HepG2 (cell line): ENCODE measurements at regions not wholly inside any gene's neighbourhood (a gene's known extent, or its start where the extent isn't known, plus 50 kb on each side); places are given as distances from the start of the nearest gene placed in this dataset.

Source experiments
- ATAC-seq: fragments of 200-7000 bp; cut with Tn5 transposase; 3 replicates; pipeline ENCODE4 v1.9.1; 2020; ENCODE audit warnings: mild to moderate bottlenecking, moderate library complexity
- BruUV-seq: library from RNA; stranded (reverse); fragments of 400-500 nt; replicated peaks from 2 replicates; lab custom pipeline; 2021; lab: Mats Ljungman, UMichigan
- CTCF ChIA-PET: fragments of 300-600 bp; formaldehyde crosslinking; extraction: SDS; loops from one replicate; lab custom pipeline; 2021; ENCODE audit warnings: low total read pairs, inconsistent platforms, low intra/inter-chr PET ratio; lab: Yijun Ruan, JAX
- POLR2A ChIA-PET: fragments of 350-600 bp; sonication (Branson Sonifier 250); formaldehyde crosslinking; loops from one replicate; lab custom pipeline; 2020; ENCODE audit warnings: antibody characterized with exemption, inconsistent platforms; lab: Yijun Ruan, JAX
- DNase-seq: peaks from one replicate; pipeline ENCODE4 v3.0.0-alpha.2; 2015; ENCODE audit warnings: low spot score
- FAIRE-seq: peaks from 3 replicates; lab custom pipeline; 2011; peaks lifted over from hg19 to GRCh38; lab: Jason Lieb, UNC
- H2AFZ ChIP-seq: one replicate; pipeline ENCODE4 v1.6.1; 2011; ENCODE audit warnings: low read length, inconsistent platforms
- H3K27ac ChIP-seq: fragments of 300-600 bp; 3 replicates; pipeline ENCODE4 v1.8.0; 2011; ENCODE audit warnings: mixed run types, mild to moderate bottlenecking, mixed read lengths, low read length, inconsistent platforms; ENCODE audit not compliant: insufficient read depth; ENCODE audit errors: extremely low read length
- H3K27me3 ChIP-seq, 2 experiments: fragments of 200-600 bp in 1 of 2; 2 replicates in 1 of 2; 3 replicates in 1 of 2; pipeline versions ENCODE4 v1.6.0 to v1.8.0; 2011; ENCODE audit warnings: low read length in 2 of 2, mild to moderate bottlenecking in 2 of 2, moderate library complexity in 2 of 2, inconsistent platforms in 1 of 2; ENCODE audit not compliant: insufficient read depth in 2 of 2, control insufficient read depth in 1 of 2
- H3K36me3 ChIP-seq, 2 experiments: fragments of 200-600 bp in 1 of 2; replicated peaks in 1 of 2; 2 replicates in 1 of 2; 3 replicates in 1 of 2; pipeline versions ENCODE4 v1.5.1 to v1.8.0; 2011; ENCODE audit warnings: low read length in 2 of 2, inconsistent platforms in 1 of 2; ENCODE audit not compliant: insufficient read depth in 2 of 2, control insufficient read depth in 1 of 2
- H3K4me1 ChIP-seq: 2 replicates; pipeline ENCODE4 v1.5.1; 2012; ENCODE audit warnings: low read length, inconsistent platforms; ENCODE audit not compliant: insufficient read depth
- H3K4me2 ChIP-seq: 2 replicates; pipeline ENCODE4 v1.6.0; 2011; ENCODE audit warnings: low read depth, low read length, inconsistent platforms
- H3K4me3 ChIP-seq, 3 experiments: fragments of 200-600 bp in 1 of 3; sonication (generic), shearing (Covaris generic) in 1 of 3; replicated peaks in 1 of 3; 2 replicates each; pipeline ENCODE4 v1.5.1; 2011 to 2016; ENCODE audit warnings: low read length in 3 of 3, inconsistent platforms in 2 of 3, low read depth in 2 of 3, mild to moderate bottlenecking in 2 of 3, control low read depth in 1 of 3, mixed read lengths in 1 of 3; ENCODE audit not compliant: insufficient read depth in 1 of 3
- H3K79me2 ChIP-seq: one replicate; pipeline ENCODE4 v1.6.1; 2011; ENCODE audit warnings: low read length, inconsistent platforms; ENCODE audit not compliant: insufficient read depth
- H3K9ac ChIP-seq: 2 replicates; pipeline ENCODE4 v1.6.0; 2011; ENCODE audit warnings: mild to moderate bottlenecking, low read depth, low read length, inconsistent platforms; ENCODE audit not compliant: insufficient read depth
- H3K9me3 ChIP-seq: 2 replicates; pipeline ENCODE4 v1.5.1; 2012; ENCODE audit warnings: mild to moderate bottlenecking, low read length
- H4K20me1 ChIP-seq: 2 replicates; pipeline ENCODE4 v1.6.0; 2011; ENCODE audit warnings: inconsistent platforms, mild to moderate bottlenecking, low read length, moderate library complexity; ENCODE audit not compliant: insufficient read depth
- RFXANK ChIP-seq: IDR thresholded peaks from 2 replicates; pipeline ENCODE4 v1.6.1; 2016
- SMAD9 ChIP-seq: sonication (generic); formaldehyde crosslinking; IDR thresholded peaks from 2 replicates; pipeline ENCODE4 v1.5.1; 2020; ENCODE audit warnings: mild to moderate bottlenecking, missing genetic modification reagents
- SOX13 ChIP-seq, 3 experiments: fragments of 450-650 bp in 1 of 3; sonication (generic) in 1 of 3; formaldehyde crosslinking in 1 of 3; IDR thresholded peaks in 2 of 3; conservative IDR thresholded peaks in 1 of 3; 2 replicates each; pipeline versions ENCODE4 v1.5.0 to v1.6.1; 2016 to 2020; ENCODE audit warnings: antibody characterized with exemption in 1 of 3, mild to moderate bottlenecking in 1 of 3, missing compliant biosample characterization in 1 of 3, missing genetic modification reagents in 1 of 3, moderate library complexity in 1 of 3
- SP1 ChIP-seq, 2 experiments: fragments of 450-650 bp in 1 of 2; sonication (generic) in 1 of 2; formaldehyde crosslinking in 1 of 2; IDR thresholded peaks; 2 replicates each; pipeline versions ENCODE4 v1.4.0 to v1.6.1; 2016 to 2020; ENCODE audit warnings: missing genetic modification reagents in 1 of 2
- THYN1 ChIP-seq: sonication (generic); formaldehyde crosslinking; IDR thresholded peaks from 2 replicates; pipeline ENCODE4 v1.8.1; 2023; ENCODE audit warnings: low read depth, mild to moderate bottlenecking, moderate library complexity, missing genetic modification reagents, borderline replicate concordance
- TSC22D2 ChIP-seq: sonication (generic); formaldehyde crosslinking; IDR thresholded peaks from 2 replicates; pipeline ENCODE4 v1.5.1; 2020; ENCODE audit warnings: missing genetic modification reagents, mild to moderate bottlenecking, borderline replicate concordance
- ZEB1 ChIP-seq: IDR thresholded peaks from 2 replicates; pipeline ENCODE4 v1.6.1; 2012; ENCODE audit warnings: mild to moderate bottlenecking, low read depth, inconsistent platforms; ENCODE audit not compliant: insufficient replicate concordance
- ZNF160 ChIP-seq: sonication (generic); formaldehyde crosslinking; IDR thresholded peaks from 2 replicates; pipeline ENCODE4 v1.8.0; 2022; ENCODE audit warnings: mild to moderate bottlenecking, inconsistent platforms, missing genetic modification reagents
- ZNF207 ChIP-seq: fragments of 450-650 bp; IDR thresholded peaks from 2 replicates; pipeline ENCODE4 v1.6.1; 2016; ENCODE audit warnings: antibody characterized with exemption, borderline replicate concordance
- ZNF367 ChIP-seq: sonication (generic); formaldehyde crosslinking; IDR thresholded peaks from 2 replicates; pipeline ENCODE4 v1.4.0; 2020; ENCODE audit warnings: missing genetic modification reagents, borderline replicate concordance
- ZNF510 ChIP-seq: sonication (generic); formaldehyde crosslinking; IDR thresholded peaks from 2 replicates; pipeline ENCODE4 v1.4.0; 2020; ENCODE audit warnings: low read depth, mild to moderate bottlenecking, missing genetic modification reagents
- ZNF597 ChIP-seq: sonication (generic); formaldehyde crosslinking; IDR thresholded peaks from 2 replicates; pipeline ENCODE4 v1.5.0; 2020; ENCODE audit warnings: missing genetic modification reagents
- ZNF784 ChIP-seq: sonication (generic); formaldehyde crosslinking; IDR thresholded peaks from 2 replicates; pipeline ENCODE4 v1.5.1; 2020; ENCODE audit warnings: missing genetic modification reagents, mild to moderate bottlenecking, borderline replicate concordance
- WGBS: methylation state at CpG from one replicate; pipeline ENCODE4 v1.1.6; 2017; ENCODE audit warnings: low lambda C conversion rate; 5-methylcytosine and 5-hydroxymethylcytosine counted together
- in situ Hi-C: cut with HindIII; loops from 2 replicates; pipeline ENCODE4 v1.10.0; 2017; ENCODE audit warnings: low pct_unique_long_range_greater_than_20kb; ENCODE audit not compliant: extremely low pct_ligation_motif_present
- intact Hi-C: fragments of 100-400 bp; cut with micrococcal nuclease; formaldehyde crosslinking; loops from one replicate; pipeline ENCODE4 v1.10.0; 2022; ENCODE audit not compliant: unreplicated experiment

- DNase-seq (no peak), FAIRE-seq (no peak), ATAC-seq (no peak)
- Histone ChIP-seq H3K9ac (no peak overlapping the region), H3K36me3 (no peaks in the 10 kb centered on the region), H3K9me3 (no peaks in the 10 kb centered on the region), H2AFZ (no peak overlapping the region), H3K79me2 (no peaks in the 10 kb centered on the region), H3K27ac (no peak overlapping the region), H3K4me3 (no peak overlapping the region), H3K27me3 (no peaks in the 10 kb centered on the region), H4K20me1 (no peaks in the 10 kb centered on the region), H3K4me2 (no peak overlapping the region), H3K4me1 (no peaks in the 10 kb centered on the region)
- 66% methylated on average over 3 of the region's 3 CpGs for WGBS
- POLR2A ChIA-PET = no interaction called here
- in situ Hi-C loops = no loop called here
- CTCF ChIA-PET = no interaction called here
- TF ChIP-seq THYN1 (CRISPR knock-in tag) (no peak), ZNF784 (CRISPR knock-in tag) (no peak), SP1 (IDR thresholded peaks at IDR 0.05) (no peak), SP1 (CRISPR knock-in tag; IDR thresholded peaks at IDR 0.05) (no peak), ZNF160 (no peak), TSC22D2 (no peak), ZNF367 (CRISPR knock-in tag) (no peak), ZNF597 (no peak), ZNF510 (CRISPR knock-in tag) (no peak), SOX13 (IDR thresholded peaks at IDR 0.05) (no peak), SOX13 (CRISPR knock-in tag; conservative IDR thresholded peaks at IDR 0.05 in 1 of 2, IDR thresholded peaks at IDR 0.05 in 1 of 2) (no peak), ZNF207 (no peak), RFXANK (CRISPR knock-in tag) (no peak), ZEB1 (no peak), SMAD9 (CRISPR knock-in tag) (no peak)
- intact Hi-C loops = no loop called here
- BruUV-seq = no TSS peak
Observed at GRCh38 chr13:68719815-68720214, 1387.8 kb upstream of the ATXN8OS start.
